ENCODE measurements at regions not wholly inside any gene's neighbourhood (a gene's known extent, or its start where the extent isn't known, plus 50 kb on each side); places are given as distances from the start of the nearest gene placed in this dataset.

DNA sequence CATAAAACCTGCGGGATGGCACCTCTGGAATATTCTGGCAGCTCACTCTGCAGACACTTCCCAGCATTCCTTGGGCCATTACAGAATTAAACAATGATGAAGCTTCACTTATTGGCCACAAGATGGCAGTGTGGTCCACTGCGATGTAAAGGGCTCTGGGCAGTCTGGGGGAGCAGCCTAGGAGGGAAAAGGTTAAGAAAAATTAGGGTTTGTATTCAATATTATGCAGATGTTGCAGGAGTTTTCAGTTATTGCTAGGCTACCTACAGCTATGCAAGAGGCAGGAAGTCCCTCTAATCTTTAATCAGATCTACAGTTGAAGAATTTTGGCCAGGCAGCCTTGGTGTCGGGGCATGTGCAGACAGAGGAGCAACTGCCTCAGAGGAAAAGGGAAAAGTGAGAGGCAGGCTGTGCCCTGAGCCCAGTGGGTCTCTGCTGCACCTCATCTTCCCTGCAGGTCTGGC, 233.2 kb upstream of the PRSS1 start:
- TF ChIP-seq, protein P1, sequence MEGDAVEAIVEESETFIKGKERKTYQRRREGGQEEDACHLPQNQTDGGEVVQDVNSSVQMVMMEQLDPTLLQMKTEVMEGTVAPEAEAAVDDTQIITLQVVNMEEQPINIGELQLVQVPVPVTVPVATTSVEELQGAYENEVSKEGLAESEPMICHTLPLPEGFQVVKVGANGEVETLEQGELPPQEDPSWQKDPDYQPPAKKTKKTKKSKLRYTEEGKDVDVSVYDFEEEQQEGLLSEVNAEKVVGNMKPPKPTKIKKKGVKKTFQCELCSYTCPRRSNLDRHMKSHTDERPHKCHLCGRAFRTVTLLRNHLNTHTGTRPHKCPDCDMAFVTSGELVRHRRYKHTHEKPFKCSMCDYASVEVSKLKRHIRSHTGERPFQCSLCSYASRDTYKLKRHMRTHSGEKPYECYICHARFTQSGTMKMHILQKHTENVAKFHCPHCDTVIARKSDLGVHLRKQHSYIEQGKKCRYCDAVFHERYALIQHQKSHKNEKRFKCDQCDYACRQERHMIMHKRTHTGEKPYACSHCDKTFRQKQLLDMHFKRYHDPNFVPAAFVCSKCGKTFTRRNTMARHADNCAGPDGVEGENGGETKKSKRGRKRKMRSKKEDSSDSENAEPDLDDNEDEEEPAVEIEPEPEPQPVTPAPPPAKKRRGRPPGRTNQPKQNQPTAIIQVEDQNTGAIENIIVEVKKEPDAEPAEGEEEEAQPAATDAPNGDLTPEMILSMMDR (IDR thresholded peaks at IDR 0.05): peak in 5 of 6 experiments; percentile 34 to 61 (median 47)
- TF ChIP-seq POLR2A (IDR thresholded peaks at IDR 0.05): no peak
